Dermis blood vessel endothelial cell (primary cell): ENCODE measurements at regions not wholly inside any gene's neighbourhood (a gene's known extent, or its start where the extent isn't known, plus 50 kb on each side); places are given as distances from the start of the nearest gene placed in this dataset.

ENCODE experiments used
- DNase-seq: peaks from one replicate; pipeline ENCODE4 v3.0.0; 2010

- DNase-seq, result no peak
Observed at GRCh38 chr2:6793913-6794312, 71.8 kb downstream of the CMPK2 start.

GRCh38 chr2:6794448-6794847 lies 71.3 kb downstream of the CMPK2 start:
- DNase-seq, result no peak
